SU-DHL-6 (cell line): ENCODE measurements at regions not wholly inside any gene's neighbourhood (a gene's known extent, or its start where the extent isn't known, plus 50 kb on each side); places are given as distances from the start of the nearest gene placed in this dataset.

ENCODE experiments used
- H2AFZ ChIP-seq: fragments of 200-600 bp; sonication (generic); 2 replicates; pipeline ENCODE4 v1.6.1; 2014; ENCODE audit warnings: low read depth, mild to moderate bottlenecking, moderate library complexity, mixed read lengths, antibody characterized with exemption, low read length; ENCODE audit not compliant: severe bottlenecking
- H3F3A ChIP-seq: fragments of 200-600 bp; shearing (Covaris generic); 2 replicates; pipeline ENCODE4 v1.6.0; 2016; ENCODE audit warnings: antibody characterized with exemption, mild to moderate bottlenecking; ENCODE audit not compliant: insufficient read depth
- H3K27ac ChIP-seq: fragments of 200-600 bp; sonication (generic); 2 replicates; pipeline ENCODE4 v1.5.1; 2016; ENCODE audit warnings: low read depth, mild to moderate bottlenecking, low read length, moderate library complexity, mixed read lengths
- H3K27me3 ChIP-seq: fragments of 200-600 bp; sonication (generic), shearing (Covaris generic); 2 replicates; pipeline ENCODE4 v1.6.0; 2014; ENCODE audit warnings: mild to moderate bottlenecking, low read length
- H3K36me3 ChIP-seq: fragments of 200-600 bp; sonication (generic); 2 replicates; pipeline ENCODE4 v1.6.1; 2014; ENCODE audit warnings: mild to moderate bottlenecking, low read length, mixed read lengths
- H3K4me2 ChIP-seq: fragments of 300-600, 200-600 bp; shearing (Covaris generic), sonication (generic); 2 replicates; pipeline ENCODE4 v1.6.0; 2014; ENCODE audit warnings: low read length, low read depth, mild to moderate bottlenecking; ENCODE audit not compliant: poor library complexity, severe bottlenecking
- H3K4me3 ChIP-seq: fragments of 200-600 bp; sonication (generic); 2 replicates; pipeline ENCODE4 v1.5.1; 2014; ENCODE audit warnings: antibody characterized with exemption, low read length, mild to moderate bottlenecking, mixed read lengths; ENCODE audit not compliant: insufficient read depth, poor library complexity, severe bottlenecking
- H3K79me2 ChIP-seq: fragments of 200-600 bp; sonication (generic); 2 replicates; pipeline ENCODE4 v1.6.1; 2014; ENCODE audit warnings: mild to moderate bottlenecking, low read length, moderate library complexity; ENCODE audit not compliant: insufficient read depth
- H3K9ac ChIP-seq: fragments of 200-600 bp; sonication (generic); 2 replicates; pipeline ENCODE4 v1.7.0; 2014; ENCODE audit warnings: mild to moderate bottlenecking, low read length
- H3K9me2 ChIP-seq: fragments of 200-600 bp; sonication (generic); replicated peaks from 2 replicates; pipeline ENCODE4 v1.6.1; 2014; ENCODE audit warnings: low read length; ENCODE audit not compliant: insufficient read depth
- H3K9me3 ChIP-seq: fragments of 200-600 bp; sonication (generic); 2 replicates; pipeline ENCODE4 v1.6.1; 2014; ENCODE audit warnings: low read length, mixed read lengths; ENCODE audit not compliant: insufficient read depth
- H4K20me1 ChIP-seq: fragments of 200-600 bp; sonication (generic); 2 replicates; pipeline ENCODE4 v1.6.1; 2014; ENCODE audit warnings: low read depth, mild to moderate bottlenecking, antibody characterized with exemption, low read length, moderate library complexity, mixed read lengths
- EZH2phosphoT487 ChIP-seq: fragments of 200-600 bp; sonication (generic), shearing (Covaris generic); conservative IDR thresholded peaks from 2 replicates; pipeline ENCODE4 v1.6.1; 2018; ENCODE audit warnings: mild to moderate bottlenecking, antibody characterized with exemption, low read length, moderate library complexity, mixed read lengths
- TF ChIP-seq, protein P1 (sequence below): fragments of 200-600 bp; sonication (generic); IDR thresholded peaks from one replicate; pipeline ENCODE4 v1.5.1; 2017; ENCODE audit warnings: antibody characterized with exemption, mild to moderate bottlenecking, low read length, moderate library complexity; ENCODE audit not compliant: insufficient read depth, poor library complexity, severe bottlenecking

DNA sequence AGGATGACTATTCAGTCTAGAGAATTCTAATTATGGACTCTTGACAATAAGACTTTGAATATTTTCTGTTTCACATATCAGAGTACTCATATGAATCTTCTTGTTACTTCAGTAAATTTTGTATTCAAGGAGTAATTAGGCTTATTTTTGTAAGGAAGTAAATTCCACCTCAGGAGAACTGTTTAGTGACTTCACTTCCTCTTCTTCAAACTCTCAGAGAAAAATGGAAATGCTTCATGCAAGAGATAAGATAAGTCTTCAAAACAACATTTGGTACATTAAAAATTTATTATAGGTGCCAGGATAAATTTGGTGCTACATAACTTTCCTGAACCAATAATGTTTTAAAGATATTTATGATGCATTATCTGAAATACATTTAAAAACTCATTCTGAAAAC lies 1421.9 kb downstream of the PCDH7 start:
- no peak overlapping the region for H3K4me2 ChIP-seq
- H3K36me3 ChIP-seq, result no peaks in the 10 kb centered on the region
- H3K9me2 ChIP-seq, result no peaks in the 10 kb centered on the region
- H3K27me3 ChIP-seq, result no peaks in the 10 kb centered on the region
- H3K27ac ChIP-seq, result no peak overlapping the region
- H2AFZ ChIP-seq, result peak overlapping the region; percentile 45
- no peak overlapping the region for H3K4me3 ChIP-seq
- H3K79me2 ChIP-seq, result no peaks in the 10 kb centered on the region
- H4K20me1 ChIP-seq, result no peaks in the 10 kb centered on the region
- H3F3A ChIP-seq, result no peaks in the 10 kb centered on the region
- no peak for TF ChIP-seq EZH2phosphoT487
- TF ChIP-seq, protein P1, sequence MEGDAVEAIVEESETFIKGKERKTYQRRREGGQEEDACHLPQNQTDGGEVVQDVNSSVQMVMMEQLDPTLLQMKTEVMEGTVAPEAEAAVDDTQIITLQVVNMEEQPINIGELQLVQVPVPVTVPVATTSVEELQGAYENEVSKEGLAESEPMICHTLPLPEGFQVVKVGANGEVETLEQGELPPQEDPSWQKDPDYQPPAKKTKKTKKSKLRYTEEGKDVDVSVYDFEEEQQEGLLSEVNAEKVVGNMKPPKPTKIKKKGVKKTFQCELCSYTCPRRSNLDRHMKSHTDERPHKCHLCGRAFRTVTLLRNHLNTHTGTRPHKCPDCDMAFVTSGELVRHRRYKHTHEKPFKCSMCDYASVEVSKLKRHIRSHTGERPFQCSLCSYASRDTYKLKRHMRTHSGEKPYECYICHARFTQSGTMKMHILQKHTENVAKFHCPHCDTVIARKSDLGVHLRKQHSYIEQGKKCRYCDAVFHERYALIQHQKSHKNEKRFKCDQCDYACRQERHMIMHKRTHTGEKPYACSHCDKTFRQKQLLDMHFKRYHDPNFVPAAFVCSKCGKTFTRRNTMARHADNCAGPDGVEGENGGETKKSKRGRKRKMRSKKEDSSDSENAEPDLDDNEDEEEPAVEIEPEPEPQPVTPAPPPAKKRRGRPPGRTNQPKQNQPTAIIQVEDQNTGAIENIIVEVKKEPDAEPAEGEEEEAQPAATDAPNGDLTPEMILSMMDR, result no peak
- H3K9me3 ChIP-seq, result no peaks in the 10 kb centered on the region; the same call in 1 of the 2 replicates
- H3K9ac ChIP-seq, result no peak overlapping the region

DNA sequence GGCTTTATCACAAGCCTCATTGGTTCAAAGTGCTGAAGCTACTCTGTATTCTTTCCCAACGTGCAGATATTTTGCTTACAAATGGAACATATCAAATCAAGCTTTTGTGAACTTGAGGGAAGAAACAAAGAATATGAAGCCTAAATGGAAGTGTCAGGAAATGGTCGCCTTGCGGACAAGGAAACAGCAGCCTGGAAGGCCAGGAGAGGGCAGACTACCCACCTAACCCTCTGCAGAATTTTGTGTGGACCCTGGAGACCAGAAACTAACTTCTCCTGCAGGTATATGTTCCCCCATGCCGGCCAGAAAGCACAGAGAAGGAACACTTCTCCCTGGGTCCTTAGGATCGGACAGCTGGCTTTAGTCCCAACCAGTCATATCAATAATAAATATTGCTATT lies 1425.8 kb downstream of the PCDH7 start:
- H3K27me3 ChIP-seq, result no peaks in the 10 kb centered on the region
- H3F3A ChIP-seq, result no peaks in the 10 kb centered on the region
- no peak for TF ChIP-seq EZH2phosphoT487
- TF ChIP-seq, protein P1, result no peak
- no peaks in the 10 kb centered on the region for H4K20me1 ChIP-seq
- no peak overlapping the region for H3K4me3 ChIP-seq
- no peaks in the 10 kb centered on the region for H3K36me3 ChIP-seq
- no peak overlapping the region for H3K27ac ChIP-seq
- no peak overlapping the region for H2AFZ ChIP-seq
- H3K9ac ChIP-seq, result no peak overlapping the region
- H3K79me2 ChIP-seq, result no peaks in the 10 kb centered on the region
- no peaks in the 10 kb centered on the region for H3K9me2 ChIP-seq
- H3K4me2 ChIP-seq, result no peak overlapping the region
- no peaks in the 10 kb centered on the region; the same call in 1 of the 2 replicates for H3K9me3 ChIP-seq

GRCh38 chr4:32147446-32148085 lies 1427.4 kb downstream of the PCDH7 start:
- no peaks in the 10 kb centered on the region for H3K36me3 ChIP-seq
- H2AFZ ChIP-seq, result peak overlapping the region; percentile 32
- no peak overlapping the region for H3K4me2 ChIP-seq
- H3K9me3 ChIP-seq, result no peaks in the 10 kb centered on the region; the same call in 1 of the 2 replicates
- H4K20me1 ChIP-seq, result no peaks in the 10 kb centered on the region
- H3K27ac ChIP-seq, result no peak overlapping the region
- no peak overlapping the region for H3K9ac ChIP-seq
- no peaks in the 10 kb centered on the region for H3K27me3 ChIP-seq
- H3K9me2 ChIP-seq, result no peaks in the 10 kb centered on the region
- TF ChIP-seq EZH2phosphoT487, result no peak
- TF ChIP-seq, protein P1, result no peak
- no peaks in the 10 kb centered on the region for H3F3A ChIP-seq
- H3K79me2 ChIP-seq, result no peaks in the 10 kb centered on the region
- H3K4me3 ChIP-seq, result no peak overlapping the region
